Mucosa of gallbladder (tissue), 1 donor: ENCODE measurements at regions not wholly inside any gene's neighbourhood (a gene's known extent, or its start where the extent isn't known, plus 50 kb on each side); places are given as distances from the start of the nearest gene placed in this dataset.
A peak's percentile ranks its signal among the peaks of the same experiment; 100 is the strongest.

ENCODE experiments used
- DNase-seq: peaks from one replicate; pipeline ENCODE4 v3.0.0-alpha.2; 2020; ENCODE audit warnings: low spot score
- donor health status: DM: no; HTN: no; CAD: no.

DNA sequence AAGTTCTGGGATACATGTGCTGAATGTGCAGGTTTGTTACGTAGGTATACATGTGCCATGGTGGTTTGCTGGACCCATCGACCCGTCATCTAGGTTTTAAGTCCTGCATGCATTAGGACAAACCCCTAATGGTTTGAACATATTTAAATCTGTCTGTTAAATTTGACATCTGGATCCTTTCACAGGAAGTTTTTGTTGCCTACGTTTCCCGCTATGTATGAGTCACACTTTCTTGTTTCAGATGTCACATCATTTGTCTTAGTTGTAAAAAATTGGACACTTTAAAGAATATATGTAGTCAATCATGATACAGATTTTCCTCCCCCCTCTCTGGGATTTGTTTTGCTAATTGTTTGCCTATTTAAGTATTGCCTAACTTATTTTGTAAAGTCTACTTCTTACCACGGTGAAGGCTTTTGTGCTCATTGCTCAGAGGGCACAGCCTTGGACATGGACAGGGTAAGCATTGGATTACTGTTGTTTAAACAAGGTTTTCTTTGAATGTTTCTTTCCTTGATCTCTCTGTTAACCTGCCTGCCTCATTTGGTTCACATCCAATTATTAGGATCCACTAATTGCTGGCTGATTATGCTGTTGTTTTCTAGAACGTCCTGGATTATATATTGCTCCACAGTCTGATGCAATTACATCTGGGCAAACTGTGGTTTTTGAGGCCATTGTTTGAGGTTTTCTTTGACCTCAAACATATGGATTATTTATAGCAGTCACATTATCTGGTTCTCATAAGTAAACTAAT is 1441.4 kb downstream of the AACS start:
- DNase-seq: no peak

DNA sequence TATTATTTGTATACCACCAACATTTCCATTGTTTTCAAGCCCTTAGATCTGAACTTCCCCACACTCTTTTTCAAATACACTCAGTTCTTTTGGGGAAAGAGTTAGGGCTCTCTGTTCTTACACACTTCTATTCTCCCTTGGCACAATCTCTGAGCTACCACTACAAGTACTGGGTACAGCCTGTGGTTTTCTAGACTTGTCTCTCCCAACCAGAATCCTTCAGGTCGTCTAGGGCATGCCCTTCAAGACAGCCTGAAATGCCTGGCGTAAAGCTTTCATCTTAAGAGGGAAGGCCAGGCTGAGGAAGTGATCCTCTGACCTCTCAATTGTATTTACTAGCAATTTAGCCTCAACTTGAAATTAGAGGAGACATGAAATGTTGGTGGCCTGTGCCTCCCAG is 1442.0 kb downstream of the AACS start:
- no peak for DNase-seq

DNA sequence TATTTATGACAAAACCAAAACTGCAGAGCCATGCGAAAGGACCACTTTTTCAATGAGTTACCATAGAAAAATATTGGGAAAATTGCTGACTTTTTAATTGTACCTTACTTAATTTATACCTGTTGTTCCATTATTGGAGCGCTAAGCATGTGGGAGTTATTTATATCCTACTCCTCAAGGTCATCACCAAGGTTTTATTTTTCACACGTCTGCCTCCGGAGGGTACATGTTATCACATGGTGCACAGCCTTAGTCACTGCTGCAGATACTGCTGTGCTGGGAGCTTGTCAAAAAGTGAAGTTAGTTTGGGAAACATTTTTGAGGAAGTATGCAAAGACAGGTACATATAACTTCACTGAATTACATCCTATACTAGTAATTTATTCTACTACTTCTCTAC is 1444.3 kb downstream of the AACS start:
- no peak for DNase-seq

DNA sequence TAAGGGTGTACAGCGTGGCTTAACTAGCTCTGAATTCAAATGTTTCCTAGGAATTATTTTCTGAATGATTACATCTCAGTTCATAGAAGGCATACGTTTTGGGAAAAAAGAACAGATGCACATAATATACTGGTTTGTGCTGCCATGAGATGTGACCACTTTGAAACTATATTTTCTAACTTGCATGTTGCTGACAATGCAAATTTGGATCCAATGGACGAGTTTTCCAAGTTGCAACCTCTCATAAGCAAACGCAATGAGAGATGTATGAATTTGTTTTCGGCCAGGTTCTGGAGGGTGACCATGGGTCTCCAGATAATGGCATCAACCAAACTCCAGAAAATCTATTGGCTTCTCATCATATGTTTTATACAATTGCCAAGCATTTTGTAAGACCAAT is 1445.4 kb downstream of the AACS start:
- no peak for DNase-seq

DNA sequence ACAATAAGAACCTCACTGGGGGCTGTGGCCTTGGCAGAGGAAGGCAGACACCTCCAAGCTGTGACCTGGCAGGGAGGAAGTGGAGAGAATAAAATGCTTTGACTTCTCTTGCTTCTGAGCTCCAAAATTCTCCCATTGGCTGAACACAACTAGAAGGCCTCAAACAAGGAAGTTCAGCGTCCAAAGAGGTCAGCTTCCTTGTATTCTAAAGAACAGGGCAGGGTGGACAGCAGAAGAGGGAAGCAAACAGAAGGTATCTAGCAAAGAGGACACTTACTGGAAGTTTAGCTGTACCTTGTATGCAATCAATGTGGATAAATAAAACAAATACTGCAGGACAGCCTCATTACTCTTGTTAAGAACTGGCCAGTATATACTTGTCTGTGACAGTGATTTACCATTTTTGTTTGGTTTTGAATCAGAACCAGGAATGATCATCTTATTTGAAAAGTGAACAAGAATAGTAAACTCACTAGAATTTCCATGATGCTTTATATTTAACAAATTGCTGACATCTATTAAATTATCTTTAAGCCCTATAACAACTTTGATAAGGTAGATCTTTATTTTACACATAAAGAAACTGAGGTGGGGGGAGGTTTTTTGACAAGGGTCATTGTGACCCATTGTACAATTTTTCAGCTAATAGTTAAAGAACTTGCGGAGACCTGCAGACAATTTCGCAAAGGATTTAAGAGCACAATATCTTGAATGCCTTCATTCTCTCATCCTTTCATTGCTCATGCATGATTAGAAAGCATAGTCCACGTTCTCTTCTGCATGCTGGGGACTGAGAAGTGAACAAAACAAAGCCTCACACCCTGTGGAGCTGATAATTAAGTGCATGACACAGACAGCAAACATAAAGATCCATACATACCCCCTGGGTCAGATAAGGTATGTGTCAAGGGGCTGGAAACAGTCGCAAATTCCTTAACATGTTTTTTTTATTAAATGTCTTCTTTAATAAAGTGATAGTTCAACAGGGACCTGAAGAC is 1448.0 kb downstream of the AACS start:
- DNase-seq: peak; percentile 18

DNA sequence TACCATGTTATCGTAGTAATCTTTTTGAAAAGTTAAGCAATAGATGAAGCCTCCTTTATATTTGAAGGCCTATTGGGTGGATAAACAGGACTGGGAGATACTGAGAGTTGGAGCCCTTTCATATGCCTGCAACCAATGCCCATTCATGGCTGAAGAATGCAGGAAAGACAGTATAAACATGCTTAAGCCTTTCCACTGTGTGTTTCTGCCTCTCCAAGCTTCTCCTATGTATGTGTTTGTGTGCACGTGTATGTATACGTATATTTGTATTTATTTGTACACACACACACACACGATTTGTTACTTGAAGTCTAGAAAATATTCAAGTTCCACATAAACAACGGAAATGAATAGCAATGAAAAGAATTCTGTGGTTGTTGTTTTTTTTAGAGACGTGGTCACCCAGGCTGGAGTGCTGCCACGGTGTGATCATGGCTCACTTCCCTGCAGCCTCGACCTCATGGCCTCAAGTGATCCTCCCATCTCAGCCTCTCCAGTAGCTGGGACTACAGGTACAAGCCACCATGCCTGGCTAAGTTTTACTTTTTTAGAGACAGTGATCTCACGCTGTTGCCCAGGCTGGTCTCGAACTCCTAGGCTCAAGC is 1453.5 kb downstream of the AACS start:
- no peak for DNase-seq

DNA sequence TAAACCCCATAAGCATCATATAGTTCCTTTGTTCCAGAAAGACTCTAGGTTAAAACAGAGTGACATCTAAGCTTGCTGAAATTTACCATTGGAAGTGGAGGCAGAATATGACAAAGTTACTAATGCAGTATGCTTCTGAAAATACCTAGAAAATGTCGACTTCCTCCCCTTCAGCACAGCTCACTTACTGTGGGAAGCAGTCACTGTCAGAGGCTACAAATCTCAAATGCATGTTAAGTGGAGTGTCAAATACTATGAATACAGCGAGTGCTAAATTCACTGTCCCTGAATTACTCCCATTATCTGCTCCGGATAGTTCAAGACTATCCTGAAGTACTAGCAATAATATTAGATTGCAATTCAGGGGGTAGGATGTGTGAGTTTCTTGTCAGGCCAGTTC is 1454.6 kb downstream of the AACS start:
- DNase-seq: no peak

DNA sequence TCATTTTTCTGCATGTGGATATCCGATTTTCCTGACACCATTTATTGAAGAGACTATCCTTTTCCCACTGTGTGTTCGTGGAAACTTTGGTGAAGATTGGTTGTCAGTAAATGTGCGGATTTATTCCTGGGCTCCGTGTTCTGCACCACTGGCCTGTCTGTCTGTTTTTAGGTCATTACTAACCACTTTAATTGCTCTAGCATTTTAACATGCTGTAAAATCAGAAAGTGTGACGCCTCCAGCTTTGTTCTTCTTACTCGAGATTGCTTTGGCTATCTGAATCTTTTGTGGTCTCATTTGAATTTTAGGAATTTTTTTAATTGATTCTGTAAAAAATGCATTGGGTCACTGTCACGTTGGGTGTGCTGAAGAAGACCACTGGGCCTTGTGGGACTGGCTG is 1458.7 kb downstream of the AACS start:
- DNase-seq: no peak

DNA sequence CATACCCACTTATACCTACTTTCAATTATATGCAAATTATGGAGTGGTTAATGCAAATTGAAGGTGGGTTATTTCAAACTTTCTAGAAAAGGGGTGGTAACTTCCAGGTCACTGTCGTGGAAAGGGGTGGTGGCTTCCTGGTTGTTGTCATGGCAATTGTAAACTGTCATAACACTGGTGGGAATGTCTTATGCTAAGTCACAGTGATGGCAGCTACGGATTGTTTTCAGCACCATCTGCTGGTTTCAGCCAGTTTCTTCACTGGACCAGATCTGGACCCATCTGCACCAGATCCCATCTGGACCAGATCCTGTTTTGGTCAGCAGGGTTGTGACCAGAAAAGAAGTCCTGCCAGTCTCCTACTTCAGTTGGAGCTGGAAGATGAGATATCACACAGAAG is 1469.3 kb downstream of the AACS start:
- DNase-seq: no peak

DNA sequence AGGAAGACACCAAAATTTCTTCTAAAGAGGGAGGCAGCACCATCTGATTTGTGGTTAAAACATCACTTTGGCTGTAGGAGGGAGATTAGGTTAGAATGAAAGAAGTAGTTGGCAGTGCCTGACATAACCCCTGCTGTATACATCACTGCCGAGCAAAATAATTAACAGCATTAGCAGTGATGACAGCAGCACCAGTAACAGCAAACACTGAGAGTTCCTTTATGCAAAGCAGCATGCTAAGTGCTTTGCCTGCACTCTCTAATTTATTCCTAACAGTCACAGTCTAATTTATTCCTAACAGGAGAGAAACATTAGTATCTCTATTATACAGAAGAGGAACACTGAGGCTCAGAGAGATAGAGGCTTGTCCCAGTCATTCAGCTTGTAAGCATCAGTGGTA is 1469.7 kb downstream of the AACS start:
- DNase-seq: no peak

DNA sequence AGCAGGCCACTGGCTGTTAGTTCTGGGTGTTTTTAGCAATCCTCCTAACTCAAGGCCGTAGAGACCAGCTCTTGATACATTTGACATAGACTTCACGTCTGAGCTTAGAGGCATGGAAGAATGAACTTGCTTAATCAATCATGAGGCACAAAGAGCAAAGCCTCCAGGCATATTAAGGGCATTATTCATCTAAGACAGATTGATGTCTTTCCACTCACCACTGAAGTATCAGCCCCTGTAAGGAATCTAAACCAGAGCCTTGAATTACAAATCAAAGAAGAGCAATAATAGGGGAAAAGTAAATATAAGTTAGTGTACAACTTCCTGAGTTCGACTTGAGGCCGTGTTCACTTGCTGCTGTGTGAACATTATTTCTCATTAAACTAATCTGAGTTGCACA is 1470.7 kb downstream of the AACS start:
- no peak for DNase-seq

DNA sequence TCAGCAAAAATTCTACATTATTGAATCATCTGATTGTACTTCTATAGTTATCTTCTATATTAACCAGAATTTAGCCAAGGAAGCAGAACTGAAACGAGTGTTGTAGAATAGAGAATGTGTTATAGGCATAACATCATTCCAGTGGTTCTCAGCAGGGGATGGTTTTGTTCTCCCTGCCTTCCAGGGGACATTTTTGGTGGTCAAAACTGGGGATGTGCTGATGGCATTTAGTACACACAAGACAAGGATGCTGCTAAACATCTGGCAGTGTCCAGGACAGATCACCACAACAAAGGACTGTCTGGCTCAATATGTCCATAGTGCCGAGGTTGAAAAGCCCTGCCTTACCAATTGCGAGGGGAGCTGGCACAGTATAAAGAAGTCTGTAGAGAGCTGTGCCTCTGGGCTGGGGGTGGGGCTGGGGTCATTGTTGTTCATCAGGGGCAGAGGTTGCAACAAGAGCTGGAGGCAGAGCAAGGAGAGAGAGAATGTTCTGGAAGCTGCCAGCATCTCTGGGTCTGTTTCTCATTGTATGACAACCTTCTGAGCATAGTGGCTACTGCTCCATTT is 1472.8 kb downstream of the AACS start:
- DNase-seq: no peak

DNA sequence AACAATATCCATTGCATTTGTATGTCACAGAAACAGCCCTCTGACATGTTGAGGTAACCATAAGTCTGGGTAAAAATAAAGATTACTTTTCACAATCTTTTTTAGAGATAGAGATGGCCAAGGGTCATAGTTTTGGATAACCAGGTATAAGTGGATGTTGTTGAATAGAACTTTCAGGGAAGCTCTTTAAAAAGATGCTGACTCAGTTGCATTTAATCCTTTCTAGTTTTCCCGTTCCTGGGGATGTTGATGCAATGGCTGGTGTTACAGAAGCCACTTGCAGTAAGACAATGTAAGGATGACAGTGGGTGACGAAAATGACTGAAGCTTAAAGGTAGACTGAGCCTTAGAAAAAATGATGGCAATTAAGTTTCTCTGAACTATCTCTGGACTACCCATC is 1473.7 kb downstream of the AACS start:
- DNase-seq: no peak

DNA sequence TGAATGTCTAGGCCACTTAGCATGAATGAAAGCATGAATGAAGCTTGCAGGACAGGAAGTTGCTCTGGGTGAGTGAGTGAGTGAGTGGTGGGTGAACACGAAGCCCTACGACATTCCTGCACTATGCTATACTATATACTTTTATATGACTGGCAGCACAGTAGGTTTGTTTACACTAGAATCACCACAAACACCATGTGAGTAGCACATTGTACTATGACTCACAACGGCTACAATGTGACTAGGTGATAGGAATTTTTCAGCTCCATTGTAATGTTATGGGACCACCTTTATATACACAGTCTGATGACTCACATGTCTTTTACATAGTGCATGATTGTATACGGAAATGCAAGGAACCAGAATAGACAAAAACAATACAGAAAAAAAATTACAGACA is 1480.2 kb downstream of the AACS start:
- no peak for DNase-seq

DNA sequence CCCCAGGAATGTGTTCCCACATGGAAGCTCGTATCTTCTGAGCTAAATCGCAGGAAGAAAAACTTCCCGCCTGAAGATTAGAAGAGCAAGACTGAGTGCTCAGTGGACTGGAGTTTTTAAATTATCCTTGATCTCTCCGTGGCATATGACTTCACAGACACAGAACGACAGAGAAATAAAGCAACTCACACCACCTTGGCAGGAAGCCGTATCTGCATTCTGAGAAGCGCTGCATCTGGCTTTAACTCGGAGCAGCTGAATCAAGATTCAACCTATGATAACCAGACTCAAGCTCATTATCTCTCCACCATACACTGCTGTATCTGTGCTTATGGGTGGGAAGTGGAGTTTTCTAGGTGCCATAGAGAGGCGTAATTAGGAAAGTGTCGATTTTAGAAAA is 1482.7 kb downstream of the AACS start:
- no peak for DNase-seq

DNA sequence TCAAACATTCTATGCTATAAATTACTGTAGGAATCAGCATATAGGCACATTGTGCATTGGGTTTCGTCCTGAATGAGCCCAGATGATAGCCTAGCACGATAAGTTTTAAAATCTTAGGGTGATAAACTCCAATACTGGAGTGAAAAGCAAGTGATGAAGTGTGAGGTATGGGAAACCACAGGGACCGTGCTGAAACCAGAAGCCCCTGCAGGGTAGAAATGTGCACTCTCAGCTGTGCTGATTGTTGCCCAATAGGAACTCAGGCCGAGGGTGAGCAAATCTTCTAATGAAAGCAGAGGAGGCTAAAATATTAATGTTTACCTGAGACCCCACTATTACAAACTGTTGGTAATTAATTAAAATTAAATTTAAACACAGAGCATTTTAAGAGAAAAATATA is 1486.6 kb downstream of the AACS start:
- DNase-seq: no peak

DNA sequence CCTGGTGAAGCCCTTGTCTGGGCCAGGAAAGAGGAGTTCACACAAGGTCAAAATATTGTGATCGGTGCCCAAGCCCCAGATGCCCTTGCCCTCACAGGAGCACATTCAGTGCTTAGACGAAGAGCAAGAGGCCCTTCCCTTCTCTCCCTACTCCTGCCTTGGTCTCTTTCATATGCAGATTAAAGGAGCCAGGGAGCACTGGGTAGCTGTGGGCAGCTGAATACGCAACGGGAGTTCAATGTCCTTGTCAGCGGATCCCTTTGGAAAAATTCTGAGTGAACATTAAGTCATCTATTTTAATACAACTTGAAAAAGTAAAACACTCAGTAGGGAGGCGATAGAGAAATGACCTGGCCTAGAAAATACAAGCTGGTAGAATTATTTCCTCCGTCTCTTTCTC is 1489.4 kb downstream of the AACS start:
- no peak for DNase-seq

DNA sequence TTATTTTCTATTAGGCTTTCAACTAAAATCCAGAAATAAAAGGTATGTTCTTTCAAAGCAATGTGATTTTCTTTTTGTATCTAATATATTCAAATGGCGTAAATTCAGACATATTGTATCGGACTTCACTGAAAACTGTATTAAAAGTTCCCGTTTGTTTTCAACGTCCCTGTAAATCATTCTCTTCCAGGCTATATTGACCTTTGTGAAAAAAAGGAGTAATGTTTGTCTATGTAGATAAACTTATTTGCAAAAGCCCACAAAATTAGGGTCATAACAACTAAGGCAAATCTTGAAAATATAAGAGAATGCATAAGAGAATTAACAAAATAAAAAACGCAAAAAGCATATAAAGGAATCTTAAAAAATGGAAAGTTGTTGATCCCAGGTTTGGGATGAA is 1492.4 kb downstream of the AACS start:
- DNase-seq: no peak

DNA sequence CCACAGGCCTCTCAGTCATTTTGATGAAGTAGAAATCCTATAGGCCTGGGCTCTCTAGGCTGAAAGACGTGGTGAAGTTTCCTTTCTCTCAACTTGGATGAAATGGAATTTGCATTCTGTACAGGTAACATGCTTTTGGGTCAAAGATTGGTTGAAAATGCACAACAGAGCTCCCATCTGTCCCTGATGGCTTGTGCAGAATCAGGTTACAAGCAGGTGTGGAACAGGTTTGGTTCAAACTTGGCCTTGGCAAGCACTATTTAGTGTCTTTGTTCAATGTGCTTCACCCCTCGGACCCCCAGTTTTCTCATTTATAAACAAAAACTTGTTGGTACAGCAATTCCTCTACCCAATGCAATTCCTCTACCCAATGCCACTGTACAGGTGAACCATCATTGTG is 1493.0 kb downstream of the AACS start:
- DNase-seq: no peak

DNA sequence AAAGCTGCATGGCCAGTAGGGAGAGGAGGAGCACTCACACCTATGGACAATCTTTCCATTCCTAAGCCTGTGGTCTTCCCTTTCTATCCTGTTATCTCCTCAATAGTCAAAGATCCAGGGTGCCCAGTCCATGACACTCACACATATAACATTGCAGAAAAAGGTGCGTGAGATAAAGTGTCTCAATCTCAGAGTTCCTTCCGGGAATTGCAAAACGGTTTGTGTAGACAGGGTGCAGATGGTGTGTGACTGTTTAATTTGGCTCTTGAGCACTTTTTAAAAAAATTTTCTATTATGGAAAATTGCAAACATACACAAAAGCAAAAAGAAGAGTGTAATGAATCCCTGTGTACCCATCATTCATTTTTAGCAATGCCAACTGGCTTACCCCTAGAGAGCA is 1493.6 kb downstream of the AACS start:
- DNase-seq: no peak

DNA sequence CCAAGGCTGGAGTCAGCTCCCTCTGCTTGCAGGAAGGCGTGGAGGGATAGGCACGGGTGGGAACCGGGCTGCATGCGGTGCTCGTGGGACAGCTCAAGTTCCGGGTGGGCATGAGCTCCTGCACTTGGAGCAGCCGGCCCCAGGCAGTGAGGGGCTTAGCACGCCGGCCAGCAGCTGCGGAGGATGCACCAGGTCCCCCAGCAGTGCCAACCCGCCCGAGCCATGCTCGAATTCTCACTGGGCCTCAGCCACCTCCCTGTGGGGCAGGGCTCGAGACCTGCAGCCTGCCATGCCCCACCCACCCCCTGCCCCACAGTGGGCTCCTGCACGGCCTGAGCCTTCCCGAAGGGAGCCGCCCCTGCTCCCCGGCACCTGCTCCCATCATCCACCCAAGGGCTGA is 1501.8 kb downstream of the AACS start:
- DNase-seq: no peak

DNA sequence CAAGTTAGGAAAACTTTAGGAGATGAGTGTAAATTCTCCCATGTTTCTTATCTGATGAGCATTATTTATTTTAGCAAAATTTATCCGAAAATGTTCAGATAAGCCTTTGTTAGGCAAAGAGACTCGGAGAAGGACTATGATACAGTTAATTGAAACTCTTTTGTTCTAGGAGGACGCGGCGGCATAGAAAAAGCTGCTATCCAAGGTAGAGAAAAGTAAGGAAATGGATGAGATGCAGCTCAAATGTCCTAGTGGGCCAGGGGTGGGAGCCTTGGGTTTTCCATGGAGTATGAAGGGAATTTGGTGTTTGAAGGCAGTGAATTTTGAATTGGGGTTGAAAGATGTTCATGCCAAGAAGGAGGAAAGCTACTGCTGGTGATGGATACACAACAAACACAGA is 1504.5 kb downstream of the AACS start:
- DNase-seq: no peak
